ENCODE measurements at regions not wholly inside any gene's neighbourhood (a gene's known extent, or its start where the extent isn't known, plus 50 kb on each side); places are given as distances from the start of the nearest gene placed in this dataset.
"Not testable (repeated sequence)": the region's sequence is repeated elsewhere in the genome, so short reads cannot be mapped to it uniquely, and the experiment has no call there.

DNA sequence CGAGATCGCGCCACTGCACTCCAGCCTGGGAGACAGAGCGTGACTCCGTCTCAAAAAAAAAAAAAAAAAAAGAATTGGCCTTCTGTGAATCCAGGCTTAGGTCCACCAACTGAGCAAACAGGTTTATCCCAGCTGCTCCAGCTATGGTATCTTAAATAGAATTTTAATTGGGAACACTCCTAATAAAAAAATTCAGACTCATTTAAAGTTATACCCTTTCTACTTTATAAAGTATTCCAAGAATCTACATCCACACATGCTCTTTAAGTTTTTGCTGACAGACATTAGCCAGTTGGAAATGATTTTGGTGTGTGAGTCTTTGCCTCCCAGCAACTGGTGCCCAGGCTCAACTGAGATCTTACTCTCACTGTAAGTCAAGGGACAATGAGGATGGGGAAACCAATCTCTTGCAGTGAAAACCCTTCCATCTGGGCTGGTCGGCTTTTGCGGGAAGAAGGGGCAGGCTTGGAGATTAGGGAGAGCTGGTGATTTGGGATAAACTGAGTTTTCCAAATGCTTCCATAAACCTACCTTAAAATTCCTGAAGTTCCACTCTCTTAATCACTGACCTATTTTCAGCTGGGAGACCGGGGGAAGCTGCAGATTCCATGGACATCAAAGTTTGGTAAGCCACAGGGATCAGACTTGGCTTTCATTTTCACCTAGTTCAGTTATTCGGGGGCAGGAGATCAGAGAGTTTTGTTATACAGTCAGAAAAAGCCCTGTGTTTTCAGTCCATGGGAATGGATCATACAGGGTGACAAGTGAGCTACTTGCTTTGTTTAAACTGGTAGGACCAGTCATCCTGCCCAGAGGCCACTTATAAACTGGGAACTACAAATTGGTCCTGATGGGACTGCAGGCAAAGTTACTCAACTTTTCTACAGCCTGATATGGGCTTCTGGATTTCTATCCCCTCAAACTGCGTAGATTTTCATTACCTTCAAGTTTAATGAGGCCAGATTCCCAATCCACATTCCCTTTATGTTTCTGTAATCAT is 89.3 kb upstream of the ZNF746 start:
- Histone ChIP-seq H3K9me3 (no peaks in the 10 kb centered on the region), H3K4me1 (ENCODE audit: control insufficient read depth in 1 of 2, low read depth in 2 of 2) (no peaks in the 10 kb centered on the region), H3K4me3 (no peak overlapping the region), H3K27me3 (replicated peaks; ENCODE audit: insufficient read depth) (no peaks in the 10 kb centered on the region), H3K36me3 (peaks cover 28% of the 10 kb centered on the region), H3K27ac (no peak overlapping the region)
- DNase-seq (ENCODE audit: low spot score) (no peak), ATAC-seq (ENCODE audit: insufficient number of reproducible peaks, low FRiP score, low read depth) (no peak)
- TF ChIP-seq, protein P1, sequence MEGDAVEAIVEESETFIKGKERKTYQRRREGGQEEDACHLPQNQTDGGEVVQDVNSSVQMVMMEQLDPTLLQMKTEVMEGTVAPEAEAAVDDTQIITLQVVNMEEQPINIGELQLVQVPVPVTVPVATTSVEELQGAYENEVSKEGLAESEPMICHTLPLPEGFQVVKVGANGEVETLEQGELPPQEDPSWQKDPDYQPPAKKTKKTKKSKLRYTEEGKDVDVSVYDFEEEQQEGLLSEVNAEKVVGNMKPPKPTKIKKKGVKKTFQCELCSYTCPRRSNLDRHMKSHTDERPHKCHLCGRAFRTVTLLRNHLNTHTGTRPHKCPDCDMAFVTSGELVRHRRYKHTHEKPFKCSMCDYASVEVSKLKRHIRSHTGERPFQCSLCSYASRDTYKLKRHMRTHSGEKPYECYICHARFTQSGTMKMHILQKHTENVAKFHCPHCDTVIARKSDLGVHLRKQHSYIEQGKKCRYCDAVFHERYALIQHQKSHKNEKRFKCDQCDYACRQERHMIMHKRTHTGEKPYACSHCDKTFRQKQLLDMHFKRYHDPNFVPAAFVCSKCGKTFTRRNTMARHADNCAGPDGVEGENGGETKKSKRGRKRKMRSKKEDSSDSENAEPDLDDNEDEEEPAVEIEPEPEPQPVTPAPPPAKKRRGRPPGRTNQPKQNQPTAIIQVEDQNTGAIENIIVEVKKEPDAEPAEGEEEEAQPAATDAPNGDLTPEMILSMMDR (IDR thresholded peaks at IDR 0.05), result no peak

DNA sequence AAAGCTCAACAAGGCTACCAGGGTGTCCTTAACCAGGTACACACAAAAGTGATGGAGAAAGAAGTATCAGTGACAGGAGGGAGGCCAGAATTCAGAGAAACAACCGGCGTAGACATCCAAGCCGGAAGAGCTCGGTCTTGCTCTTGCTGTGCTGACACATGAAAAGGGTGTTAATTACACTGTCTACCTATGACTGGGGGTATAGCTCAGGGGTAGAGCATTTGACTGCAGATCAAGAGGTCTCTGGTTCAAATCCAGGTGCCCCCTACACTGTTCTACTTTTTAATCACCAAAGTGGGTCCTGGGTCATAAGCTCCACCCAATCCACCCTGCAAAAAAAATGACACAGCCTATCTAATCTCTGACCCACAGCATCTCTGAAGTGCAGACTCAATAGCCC is 86.9 kb upstream of the ZNF746 start:
- TF ChIP-seq, protein P1 (IDR thresholded peaks at IDR 0.05), result no peak
- Histone ChIP-seq H3K27me3 (replicated peaks; ENCODE audit: insufficient read depth) (no peaks in the 10 kb centered on the region), H3K4me1 (ENCODE audit: control insufficient read depth in 1 of 2, low read depth in 2 of 2) (no peaks in the 10 kb centered on the region), H3K27ac (no peak overlapping the region), H3K36me3 (peaks cover 31% of the 10 kb centered on the region), H3K9me3 (peaks cover 19% of the 10 kb centered on the region), H3K4me3 (no peak overlapping the region)
- ATAC-seq (ENCODE audit: insufficient number of reproducible peaks, low FRiP score, low read depth) (no peak), DNase-seq (ENCODE audit: low spot score) (no peak)

DNA sequence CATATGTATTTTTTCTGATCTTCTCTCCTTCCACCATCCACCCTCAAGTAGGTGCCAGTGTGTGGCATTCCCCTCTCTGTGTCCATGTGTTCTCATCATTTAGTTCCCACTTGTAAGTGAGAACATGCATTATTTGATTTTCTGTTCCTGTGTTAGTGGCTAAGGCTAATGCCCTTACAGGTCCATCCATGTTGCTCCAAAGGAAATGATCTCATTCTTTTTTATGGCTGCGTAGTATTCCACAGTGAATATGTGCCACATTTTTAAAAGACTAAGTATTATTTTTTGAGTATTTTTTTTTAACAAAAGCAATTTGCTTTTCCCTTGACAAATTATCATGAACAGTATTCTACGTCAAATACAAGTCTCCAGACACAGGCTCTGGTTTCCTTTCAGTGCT is 86.4 kb upstream of the ZNF746 start:
- Histone ChIP-seq H3K36me3 (peaks cover 34% of the 10 kb centered on the region), H3K9me3 (peaks cover 22% of the 10 kb centered on the region)

DNA sequence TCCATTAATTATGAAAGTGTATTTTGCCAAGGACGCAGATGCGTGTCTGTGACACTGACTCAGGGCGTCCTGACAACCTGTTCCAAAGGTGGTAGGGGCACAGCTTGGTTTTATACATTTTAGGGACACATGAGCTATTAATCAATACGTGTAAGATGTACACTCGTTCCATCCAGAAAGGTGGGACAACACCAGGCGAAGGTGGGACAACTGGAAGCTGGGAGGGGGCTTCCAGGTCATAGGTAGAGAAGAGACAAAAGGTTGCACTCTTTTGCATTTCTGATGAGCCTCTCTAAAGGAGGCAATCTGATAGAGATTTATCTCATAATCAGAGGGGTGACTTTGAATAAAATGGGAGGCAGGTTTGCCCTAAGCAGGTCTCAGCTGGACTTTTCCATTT is 82.7 kb upstream of the ZNF746 start:
- Histone ChIP-seq H3K36me3 (peaks cover 21% of the 10 kb centered on the region), H3K4me3 (no peak overlapping the region), H3K9me3 (peaks cover 34% of the 10 kb centered on the region), H3K27ac (no peak overlapping the region), H3K4me1 (ENCODE audit: control insufficient read depth in 1 of 2, low read depth in 2 of 2) (no peaks in the 10 kb centered on the region), H3K27me3 (replicated peaks; ENCODE audit: insufficient read depth) (no peaks in the 10 kb centered on the region)
- TF ChIP-seq, protein P1 (IDR thresholded peaks at IDR 0.05), result no peak
- ATAC-seq (ENCODE audit: insufficient number of reproducible peaks, low FRiP score, low read depth) (no peak), DNase-seq (ENCODE audit: low spot score) (no peak)

More for the DNA sequence above, 86.4 kb upstream of the ZNF746 start:
- Histone ChIP-seq H3K27ac (no peak overlapping the region), H3K27me3 (replicated peaks; ENCODE audit: insufficient read depth) (no peaks in the 10 kb centered on the region), H3K4me3 (no peak overlapping the region), H3K4me1 (ENCODE audit: control insufficient read depth in 1 of 2, low read depth in 2 of 2) (no peaks in the 10 kb centered on the region)
- DNase-seq (ENCODE audit: low spot score) (no peak), ATAC-seq (ENCODE audit: insufficient number of reproducible peaks, low FRiP score, low read depth) (no peak)
- TF ChIP-seq, protein P1 (IDR thresholded peaks at IDR 0.05), result no peak

DNA sequence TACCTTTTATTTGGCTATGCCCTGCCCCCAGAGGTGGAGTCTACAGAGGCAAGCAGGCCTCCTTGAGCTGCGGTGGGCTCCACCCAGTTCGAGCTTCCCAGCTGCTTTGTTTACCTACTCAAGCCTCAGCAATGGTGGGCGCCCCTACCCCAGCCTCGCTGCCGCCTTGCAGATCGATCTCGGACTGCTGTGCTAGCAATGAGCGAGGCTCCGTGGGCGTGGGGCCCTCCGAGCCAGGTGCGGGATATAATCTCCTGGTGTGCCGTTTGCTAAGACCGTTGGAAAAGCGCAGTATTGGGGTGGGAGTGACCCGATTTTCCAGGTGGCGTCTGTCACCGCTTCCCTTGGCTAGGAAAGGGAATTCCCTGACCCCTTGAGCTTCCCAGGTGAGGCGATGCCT is 81.8 kb upstream of the ZNF746 start:
- H3K27ac ChIP-seq; H3K27me3 ChIP-seq (replicated peaks; ENCODE audit: insufficient read depth); ATAC-seq (ENCODE audit: insufficient number of reproducible peaks, low FRiP score, low read depth); H3K4me1 ChIP-seq (ENCODE audit: control insufficient read depth in 1 of 2, low read depth in 2 of 2); H3K4me3 ChIP-seq; DNase-seq (ENCODE audit: low spot score): not testable (repeated sequence)
- H3K36me3 ChIP-seq, result peaks cover 14% of the 10 kb centered on the region
- peaks cover 40% of the 10 kb centered on the region for H3K9me3 ChIP-seq

DNA sequence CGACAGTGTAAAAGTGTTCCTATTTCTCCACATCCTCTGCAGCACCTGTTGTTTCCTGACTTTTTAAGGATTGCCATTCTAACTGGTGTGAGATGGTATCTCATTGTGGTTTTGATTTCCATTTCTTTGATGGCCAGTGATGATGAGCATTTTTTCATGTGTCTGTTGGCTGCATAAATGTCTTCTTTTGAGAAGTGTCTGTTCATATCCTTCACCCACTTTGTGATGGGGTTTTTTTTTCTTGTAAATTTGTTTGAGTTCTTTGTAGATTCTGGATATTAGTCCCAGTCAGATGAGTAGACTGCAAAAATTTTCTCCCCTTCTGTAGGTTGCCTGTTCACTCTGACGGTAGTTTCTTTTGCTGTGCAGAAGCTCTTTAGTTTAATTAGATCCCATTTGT is 76.8 kb upstream of the ZNF746 start:
- H3K36me3 ChIP-seq; H3K27ac ChIP-seq; ATAC-seq (ENCODE audit: insufficient number of reproducible peaks, low FRiP score, low read depth); H3K4me1 ChIP-seq (ENCODE audit: control insufficient read depth in 1 of 2, low read depth in 2 of 2); H3K27me3 ChIP-seq (replicated peaks; ENCODE audit: insufficient read depth); H3K4me3 ChIP-seq; DNase-seq (ENCODE audit: low spot score): not testable (repeated sequence)
- H3K9me3 ChIP-seq, result peaks cover 40% of the 10 kb centered on the region

Data from thoracic aorta (tissue), 2 donors.